ENCODE measurements at regions not wholly inside any gene's neighbourhood (a gene's known extent, or its start where the extent isn't known, plus 50 kb on each side); places are given as distances from the start of the nearest gene placed in this dataset.
"Not testable (repeated sequence)": the region's sequence is repeated elsewhere in the genome, so short reads cannot be mapped to it uniquely, and the experiment has no call there.

DNA sequence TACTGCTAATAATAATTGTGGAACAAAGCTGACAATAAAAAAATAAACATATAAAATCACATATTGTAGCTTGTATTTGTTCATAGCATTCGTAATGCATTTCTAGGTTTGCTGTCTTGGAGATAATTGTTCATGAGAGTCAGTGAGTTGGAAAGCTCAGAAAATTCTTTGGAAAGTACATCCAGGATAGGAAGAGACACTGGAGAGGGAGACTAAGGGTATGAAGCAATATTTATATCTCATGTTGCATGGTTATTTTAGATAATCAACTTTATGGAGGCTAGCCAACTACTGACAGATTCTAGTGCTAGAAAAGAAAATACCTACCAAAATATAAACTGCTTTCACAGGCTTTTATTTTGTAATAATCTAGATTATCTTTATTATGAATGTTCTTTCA, 1095.2 kb downstream of the FSCB start:
- intact Hi-C loops (cut with DNase I) = no loop called here
- no peak for DNase-seq

DNA sequence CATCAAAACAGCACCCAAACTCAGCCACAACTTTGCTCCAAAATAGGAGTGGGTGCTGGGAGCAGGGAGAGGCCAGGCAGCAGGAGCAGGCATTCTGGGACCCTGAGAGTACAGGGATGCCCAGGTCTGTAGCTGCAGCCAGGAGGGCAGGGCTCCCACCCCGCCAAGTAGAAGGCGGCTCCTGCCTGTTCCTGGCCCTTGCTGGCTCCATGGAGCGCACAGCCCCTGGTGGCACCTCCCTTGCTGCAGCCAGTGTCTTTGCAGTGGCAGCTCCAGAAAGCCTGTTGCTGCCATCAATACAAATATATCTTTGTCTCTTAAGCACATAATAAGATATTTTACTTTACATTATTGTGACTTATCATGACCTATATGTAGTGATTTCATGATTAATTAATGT, 1096.5 kb downstream of the FSCB start:
- intact Hi-C loops (cut with DNase I) = no loop called here
- no peak for DNase-seq

- no peak for DNase-seq
- intact Hi-C loops (cut with DNase I) = no loop called here
These were observed 1098.6 kb downstream of the FSCB start for GRCh38 chr14:43408472-43408871.

- DNase-seq = no peak
- intact Hi-C loops (cut with DNase I) = no loop called here
These were observed 1099.4 kb downstream of the FSCB start for GRCh38 chr14:43407706-43408105.

DNA sequence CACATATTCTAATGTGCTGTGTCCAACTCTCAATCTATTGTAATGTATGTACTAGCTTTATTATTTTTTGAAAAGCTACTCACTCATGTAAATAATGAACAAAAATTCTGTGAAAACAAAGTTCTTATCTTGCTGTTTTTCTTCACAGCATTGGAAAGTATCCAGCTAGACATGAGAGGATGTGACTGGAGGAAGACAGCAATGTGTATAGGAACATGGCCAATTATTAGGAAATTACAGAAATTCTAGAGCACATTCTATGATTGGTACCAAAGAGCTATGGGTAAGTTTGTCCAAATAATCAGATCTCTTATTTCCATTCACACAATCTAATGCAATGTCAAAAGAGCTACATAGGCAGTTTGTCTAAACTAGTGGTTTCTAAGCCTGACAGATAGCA, 1100.2 kb downstream of the FSCB start:
- intact Hi-C loops (cut with DNase I) = no loop called here
- DNase-seq = no peak

- intact Hi-C loops (cut with DNase I) = no loop called here
- no peak for DNase-seq
These were observed 1107.8 kb downstream of the FSCB start for GRCh38 chr14:43399289-43399688.

DNA sequence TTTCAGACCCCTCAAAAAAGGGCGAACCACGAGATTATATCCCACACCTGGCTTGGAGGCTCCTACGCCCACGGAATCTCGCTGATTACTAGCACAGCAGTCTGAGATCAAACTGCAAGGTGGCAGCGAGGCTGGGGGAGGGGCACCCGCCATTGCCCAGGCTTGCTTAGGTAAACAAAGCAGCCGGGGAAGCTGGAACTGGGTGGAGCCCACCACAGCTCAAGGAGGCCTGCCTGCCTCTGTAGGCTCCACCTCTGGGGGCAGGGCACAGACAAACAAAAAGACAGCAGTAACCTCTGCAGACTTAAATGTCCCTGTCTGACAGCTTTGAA, 1136.6 kb downstream of the FSCB start:
- intact Hi-C loops (cut with DNase I); DNase-seq: not testable (repeated sequence)

- intact Hi-C loops (cut with DNase I) = no loop called here
- DNase-seq = no peak
These were observed 1137.1 kb downstream of the FSCB start for GRCh38 chr14:43369710-43370564.

DNA sequence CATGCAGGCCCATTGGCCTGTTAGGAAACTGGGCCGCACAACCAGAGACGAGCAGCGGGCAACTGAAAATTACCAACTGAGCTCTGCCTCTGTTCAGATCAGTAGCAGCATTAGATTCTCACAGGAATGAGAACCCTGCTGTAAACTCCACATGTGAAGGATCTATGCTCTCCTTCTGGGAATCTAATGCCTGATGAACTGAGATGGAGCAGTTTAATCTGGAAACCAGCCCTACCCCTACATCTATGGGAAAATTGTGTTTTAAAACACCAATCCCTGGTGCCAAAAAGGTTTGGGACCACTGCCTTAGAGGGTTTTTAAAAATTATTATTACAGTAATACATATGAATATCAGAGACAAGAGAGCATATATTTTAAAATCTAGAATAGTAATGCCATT, 1144.5 kb downstream of the FSCB start:
- intact Hi-C loops (cut with DNase I) = no loop called here
- DNase-seq = no peak

GRCh38 chr14:43361751-43362150, 1145.3 kb downstream of the FSCB start:
- intact Hi-C loops (cut with DNase I) = no loop called here
- DNase-seq = no peak

GRCh38 chr14:43360239-43360638, 1146.8 kb downstream of the FSCB start:
- intact Hi-C loops (cut with DNase I) = no loop called here
- DNase-seq = no peak

GRCh38 chr14:43359317-43359716, 1147.8 kb downstream of the FSCB start:
- intact Hi-C loops (cut with DNase I) = no loop called here
- DNase-seq = no peak

- no peak for DNase-seq
- intact Hi-C loops (cut with DNase I) = no loop called here
These were observed 1150.0 kb downstream of the FSCB start for GRCh38 chr14:43356979-43357545.

- no peak for DNase-seq
- intact Hi-C loops (cut with DNase I) = no loop called here
These were observed 1150.7 kb downstream of the FSCB start for GRCh38 chr14:43356382-43356781.

DNA sequence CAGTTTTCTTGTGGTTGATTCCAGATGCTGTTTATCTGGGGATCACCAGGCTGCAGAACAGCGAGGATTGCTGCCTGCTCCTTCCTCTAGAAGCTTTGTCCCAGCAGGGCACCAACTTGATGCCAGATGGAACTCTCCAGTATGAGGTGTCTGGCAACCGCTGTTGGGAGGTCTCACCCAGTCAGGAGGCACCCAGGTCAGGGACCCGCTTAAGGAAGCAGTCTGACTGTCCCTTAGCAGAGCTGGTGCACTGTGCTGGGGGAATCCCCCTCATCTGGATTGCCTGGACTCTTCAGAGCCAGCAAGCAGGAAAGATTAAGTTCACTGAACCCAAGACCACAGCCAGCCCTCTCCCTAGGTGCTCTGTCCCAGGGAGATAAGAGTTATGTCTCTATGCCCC, 1165.2 kb downstream of the FSCB start:
- intact Hi-C loops (cut with DNase I) = no loop called here
- no peak for DNase-seq

DNA sequence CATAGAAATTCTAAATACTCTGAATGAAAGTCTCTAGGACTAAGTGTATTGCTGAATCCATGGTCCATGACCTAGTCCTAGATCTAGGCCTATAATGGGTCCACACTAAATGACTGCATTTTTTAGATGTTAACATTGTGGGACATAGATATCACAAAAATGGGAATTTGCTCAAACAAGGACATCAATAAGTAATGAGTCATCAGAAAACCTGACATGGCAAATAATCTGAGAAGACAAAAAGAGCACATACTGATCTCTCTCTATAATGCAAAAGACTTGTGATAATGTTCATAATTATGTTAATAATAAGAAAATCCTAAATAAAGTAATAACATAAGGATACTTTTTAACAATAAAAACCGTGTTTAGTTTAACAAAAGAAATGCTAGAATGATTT, 1168.4 kb downstream of the FSCB start:
- intact Hi-C loops (cut with DNase I) = no loop called here
- no peak for DNase-seq

DNA sequence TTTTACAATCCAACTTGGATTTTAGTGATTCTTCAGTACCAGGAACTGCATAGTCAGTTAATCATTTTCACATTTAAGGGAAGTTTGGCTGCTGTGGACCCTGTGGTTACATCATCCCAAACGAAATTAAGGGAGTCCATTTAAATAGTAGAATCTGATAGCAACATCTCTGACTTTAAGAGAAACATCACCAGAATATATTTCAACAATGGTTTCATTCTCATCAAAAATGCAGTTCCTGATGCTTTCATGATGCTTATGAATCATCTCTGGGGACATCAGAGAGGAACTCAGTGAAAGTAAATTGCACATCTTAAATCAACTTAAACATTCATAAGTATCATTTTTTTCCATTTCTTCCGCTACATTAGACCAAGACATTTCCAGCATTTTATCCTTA, 1170.7 kb downstream of the FSCB start:
- DNase-seq = no peak
- intact Hi-C loops (cut with DNase I) = no loop called here

DNA sequence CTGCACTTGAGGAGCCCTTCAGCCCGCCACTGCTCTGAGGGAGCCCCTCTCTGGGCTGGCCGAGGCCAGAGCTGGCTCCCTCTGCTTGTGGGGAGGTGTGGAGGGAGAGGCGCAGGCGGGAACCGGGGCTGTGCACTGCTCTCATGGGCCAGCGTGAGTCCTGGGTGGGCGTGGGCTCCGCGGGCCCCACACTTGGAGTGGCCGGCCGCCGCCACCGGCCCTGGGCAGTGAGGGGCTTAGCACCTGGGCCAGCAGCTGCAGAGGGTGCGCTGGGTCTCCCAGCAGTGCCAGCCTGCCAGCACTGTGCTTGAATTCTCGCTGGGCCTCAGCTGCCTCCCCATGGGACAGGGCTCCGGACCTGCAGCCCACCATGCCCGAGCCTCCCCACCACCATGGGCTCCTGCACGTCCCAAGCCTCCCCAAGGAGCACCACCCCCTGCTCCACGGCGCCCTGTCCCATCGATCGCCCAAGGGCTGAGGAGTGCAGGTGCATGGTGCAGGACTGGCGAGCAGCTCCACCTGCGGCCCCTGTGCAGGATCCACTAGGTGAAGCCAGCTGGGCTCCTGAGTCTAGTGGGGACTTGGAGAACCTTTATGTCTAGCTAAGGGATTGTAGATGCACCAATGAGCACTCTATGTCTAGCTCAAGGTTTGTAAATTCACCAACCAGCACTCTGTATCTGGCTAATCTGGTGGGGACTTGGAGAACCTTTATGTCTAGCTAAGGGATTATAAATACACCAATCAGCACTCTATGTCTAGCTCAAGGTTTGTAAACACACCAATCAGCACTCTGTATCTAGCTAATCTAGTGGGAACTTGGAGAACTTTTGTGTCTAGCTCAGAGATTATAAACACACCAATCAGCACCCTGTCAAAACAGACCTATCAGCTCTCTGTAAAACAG, 1180.3 kb downstream of the FSCB start:
- DNase-seq; intact Hi-C loops (cut with DNase I): not testable (repeated sequence)

GRCh38 chr14:43316427-43316826, 1190.7 kb downstream of the FSCB start:
- intact Hi-C loops (cut with DNase I) = no loop called here
- no peak for DNase-seq

- intact Hi-C loops (cut with DNase I) = no loop called here
- DNase-seq = no peak
These were observed 1193.4 kb downstream of the FSCB start for GRCh38 chr14:43313719-43314118.

All from head of caudate nucleus (tissue), 42 donors.